Astrocyte of the spinal cord (primary cell): ENCODE measurements at regions not wholly inside any gene's neighbourhood (a gene's known extent, or its start where the extent isn't known, plus 50 kb on each side); places are given as distances from the start of the nearest gene placed in this dataset.

Source experiments
- DNase-seq: peaks from one replicate; pipeline ENCODE4 v3.0.0; 2011; ENCODE audit warnings: low read depth, low spot score
- H3K4me3 ChIP-seq: 2 replicates; pipeline ENCODE4 v1.5.1; 2011; ENCODE audit warnings: low read depth, mild to moderate bottlenecking, low read length, moderate library complexity
- in situ Hi-C: cut with HindIII; loops from 2 replicates; pipeline ENCODE4 v1.10.0; 2017; ENCODE audit warnings: low sequenced_read_pairs
- TF ChIP-seq, protein P1 (sequence below): IDR thresholded peaks from 2 replicates; pipeline ENCODE4 v1.5.1; 2012; ENCODE audit warnings: low read depth, mild to moderate bottlenecking, low read length, inconsistent platforms

DNA sequence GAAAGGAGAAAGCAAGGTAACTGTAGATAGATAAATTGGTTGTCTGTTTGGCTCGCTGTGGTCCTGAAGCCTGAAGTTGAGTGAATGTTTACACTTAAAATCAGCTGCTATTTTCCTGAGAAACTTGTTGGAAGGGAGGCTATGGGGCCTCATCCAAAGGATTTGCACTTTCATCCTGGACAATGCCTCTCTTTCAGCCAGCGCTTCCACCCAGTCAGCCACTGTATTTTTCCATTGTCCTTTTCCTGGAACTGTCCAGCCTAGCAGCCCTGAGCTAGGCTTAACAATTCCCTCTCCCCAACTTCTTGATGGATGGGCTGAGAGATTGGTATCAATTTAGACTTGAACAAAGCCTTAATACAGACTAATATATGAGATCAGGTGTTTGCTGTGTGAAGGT, 429.2 kb downstream of the DMAC1 start:
- DNase-seq = no peak
- in situ Hi-C loops = no loop called here

DNA sequence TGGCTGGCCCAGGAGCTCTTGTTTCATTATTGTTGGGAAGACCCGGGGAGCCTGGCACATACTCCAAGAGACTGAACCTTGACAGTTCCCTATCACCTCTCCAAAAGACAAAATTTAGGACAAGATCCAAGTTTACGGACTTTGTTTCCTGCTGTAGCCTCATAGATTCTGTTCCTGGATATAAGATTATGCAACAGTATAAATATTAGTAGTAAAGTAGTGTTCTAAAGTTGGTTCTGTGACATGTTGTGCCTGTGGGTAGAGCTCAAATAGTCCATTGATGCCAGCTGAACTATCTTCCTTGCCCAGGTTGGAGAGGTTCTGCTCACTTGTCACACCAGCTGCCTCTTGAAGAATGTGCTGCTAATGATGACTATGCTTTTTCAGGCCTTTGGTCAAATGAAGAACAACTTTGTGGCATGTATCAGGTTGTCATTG, 430.2 kb downstream of the DMAC1 start:
- H3K4me3 ChIP-seq = no peak overlapping the region
- DNase-seq = no peak
- TF ChIP-seq, protein P1, sequence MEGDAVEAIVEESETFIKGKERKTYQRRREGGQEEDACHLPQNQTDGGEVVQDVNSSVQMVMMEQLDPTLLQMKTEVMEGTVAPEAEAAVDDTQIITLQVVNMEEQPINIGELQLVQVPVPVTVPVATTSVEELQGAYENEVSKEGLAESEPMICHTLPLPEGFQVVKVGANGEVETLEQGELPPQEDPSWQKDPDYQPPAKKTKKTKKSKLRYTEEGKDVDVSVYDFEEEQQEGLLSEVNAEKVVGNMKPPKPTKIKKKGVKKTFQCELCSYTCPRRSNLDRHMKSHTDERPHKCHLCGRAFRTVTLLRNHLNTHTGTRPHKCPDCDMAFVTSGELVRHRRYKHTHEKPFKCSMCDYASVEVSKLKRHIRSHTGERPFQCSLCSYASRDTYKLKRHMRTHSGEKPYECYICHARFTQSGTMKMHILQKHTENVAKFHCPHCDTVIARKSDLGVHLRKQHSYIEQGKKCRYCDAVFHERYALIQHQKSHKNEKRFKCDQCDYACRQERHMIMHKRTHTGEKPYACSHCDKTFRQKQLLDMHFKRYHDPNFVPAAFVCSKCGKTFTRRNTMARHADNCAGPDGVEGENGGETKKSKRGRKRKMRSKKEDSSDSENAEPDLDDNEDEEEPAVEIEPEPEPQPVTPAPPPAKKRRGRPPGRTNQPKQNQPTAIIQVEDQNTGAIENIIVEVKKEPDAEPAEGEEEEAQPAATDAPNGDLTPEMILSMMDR = no peak
- in situ Hi-C loops = no loop called here

More for the DNA sequence above, 429.2 kb downstream of the DMAC1 start:
- TF ChIP-seq, protein P1 = no peak
- H3K4me3 ChIP-seq = no peak overlapping the region

DNA sequence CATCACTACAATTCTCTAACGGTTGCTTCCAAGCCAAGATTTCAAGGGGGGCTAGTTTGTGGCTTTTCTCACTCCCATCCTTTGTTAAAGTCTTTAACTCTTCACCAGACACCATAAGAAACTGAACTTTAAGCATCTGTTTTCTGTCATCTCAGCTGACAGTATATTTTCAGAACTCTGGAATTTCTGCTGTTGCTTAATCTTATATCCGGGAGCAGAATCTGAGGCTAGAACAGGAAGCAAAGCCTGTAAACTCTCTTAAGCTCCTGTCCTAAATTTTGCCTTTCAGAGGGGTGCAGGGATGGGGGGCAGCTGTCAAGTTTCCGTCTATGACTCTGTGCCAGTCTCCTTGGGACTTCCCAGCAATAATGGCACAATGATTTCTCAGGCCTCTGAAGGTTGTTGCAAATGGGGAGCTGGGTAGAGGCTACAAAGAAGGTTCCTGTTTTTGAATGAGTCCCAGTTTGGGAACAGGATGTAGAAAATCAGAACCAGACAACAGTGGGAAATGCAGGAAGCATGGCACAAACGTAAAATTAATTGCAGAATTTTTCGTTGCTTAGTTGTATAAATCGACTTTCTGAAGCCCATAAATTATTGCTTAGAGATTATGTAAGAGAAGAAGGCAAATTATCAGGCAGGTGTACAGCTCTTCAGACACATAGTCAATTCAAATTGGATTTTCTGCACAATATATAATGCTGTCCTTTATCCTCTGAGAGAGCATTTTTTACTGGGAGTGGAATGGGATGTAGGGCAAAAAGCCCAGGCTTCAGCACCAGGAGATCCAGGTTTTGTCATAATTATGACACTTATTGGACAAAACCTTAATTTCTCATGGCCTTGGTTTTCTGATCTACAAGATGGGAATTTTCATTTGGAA, 430.9 kb downstream of the DMAC1 start:
- H3K4me3 ChIP-seq = no peak overlapping the region
- TF ChIP-seq, protein P1 = no peak
- DNase-seq = no peak
- in situ Hi-C loops = no loop called here

DNA sequence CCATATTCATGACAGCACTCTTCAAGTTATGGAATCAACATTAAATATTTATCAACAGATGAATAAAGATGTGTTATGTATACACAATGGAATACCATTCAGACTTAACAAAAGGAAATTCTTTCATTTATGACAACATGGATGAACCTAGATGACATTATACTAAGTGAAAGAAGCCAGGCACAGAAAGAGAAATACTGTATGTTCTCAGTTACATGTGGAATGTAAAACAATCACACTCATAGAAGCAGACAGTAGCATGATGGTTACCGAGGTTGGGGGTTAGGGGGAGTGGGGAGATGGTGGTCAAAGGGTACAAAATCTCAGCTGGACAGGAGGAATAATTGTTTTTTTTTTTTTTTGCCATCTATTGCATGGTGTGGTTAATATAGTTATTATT, 431.9 kb downstream of the DMAC1 start:
- in situ Hi-C loops = no loop called here
- no peak for DNase-seq
- no peak overlapping the region for H3K4me3 ChIP-seq
- TF ChIP-seq, protein P1 = no peak

DNA sequence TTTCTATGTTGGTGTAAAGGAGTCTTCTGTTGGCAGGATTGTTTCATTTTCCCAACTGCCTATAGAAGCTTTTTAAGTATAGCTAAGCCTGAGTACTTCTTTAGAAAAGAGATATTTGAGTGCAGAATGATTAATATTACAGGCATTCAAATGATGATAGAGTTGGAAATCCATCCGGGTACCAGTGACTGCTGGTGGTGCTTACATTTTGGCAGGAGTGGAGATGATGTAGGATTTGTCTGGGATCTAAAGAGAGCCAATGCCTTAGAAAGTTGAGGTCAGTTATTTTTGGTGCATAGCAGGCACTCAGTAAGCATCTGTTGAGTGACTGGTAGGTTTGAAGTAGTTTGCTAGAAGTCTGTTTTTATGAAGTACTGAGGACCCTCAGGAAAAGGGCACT, 433.5 kb downstream of the DMAC1 start:
- H3K4me3 ChIP-seq = no peak overlapping the region
- DNase-seq = no peak
- in situ Hi-C loops = no loop called here
- TF ChIP-seq, protein P1 = no peak

DNA sequence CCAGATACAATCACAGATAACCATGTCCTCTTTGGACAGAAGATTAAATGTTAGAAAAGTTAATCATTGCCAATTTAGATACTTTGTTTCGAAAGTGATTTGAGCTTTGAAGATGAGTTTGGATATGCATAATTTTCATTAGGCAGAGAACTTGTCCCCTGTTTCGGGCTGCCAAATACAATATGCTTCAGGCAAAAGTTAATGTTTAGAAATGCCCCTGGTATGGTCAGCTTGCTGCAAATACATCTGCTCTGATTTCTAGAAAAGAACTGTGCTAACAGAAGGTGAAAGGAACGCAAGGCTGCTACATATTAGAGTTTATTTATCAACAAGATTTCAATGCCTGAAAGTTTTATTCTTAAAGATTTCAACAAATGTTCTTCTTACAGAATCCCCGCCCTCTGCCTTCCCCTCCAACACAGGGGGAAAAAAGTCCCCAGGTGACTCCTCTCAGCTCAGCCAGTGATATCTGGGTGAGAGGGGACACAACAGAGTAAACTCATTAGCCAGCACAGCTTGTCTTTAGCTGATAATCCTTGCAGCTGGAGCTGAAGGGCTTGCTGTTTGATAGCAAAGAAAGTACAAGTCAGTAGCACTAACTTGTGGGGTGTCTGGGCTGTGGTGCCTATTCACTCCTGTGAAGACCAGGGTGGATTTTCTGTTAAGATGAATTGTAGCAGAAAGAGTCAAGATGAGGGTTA, 435.7 kb downstream of the DMAC1 start:
- in situ Hi-C loops = no loop called here
- TF ChIP-seq, protein P1 = no peak
- no peak for DNase-seq
- H3K4me3 ChIP-seq = no peak overlapping the region
